RWPE2 (cell line): ENCODE measurements at regions not wholly inside any gene's neighbourhood (a gene's known extent, or its start where the extent isn't known, plus 50 kb on each side); places are given as distances from the start of the nearest gene placed in this dataset.
"Not testable (repeated sequence)": the region's sequence is repeated elsewhere in the genome, so short reads cannot be mapped to it uniquely, and the experiment has no call there.

Source experiments
- ATAC-seq: fragments of 200-7000 bp; cut with Tn5 transposase; 3 replicates; pipeline ENCODE4 v1.9.1; 2021; ENCODE audit warnings: low read depth
- DNase-seq: peaks from one replicate; pipeline ENCODE4 v3.0.0-alpha.2; 2020; ENCODE audit warnings: low spot score
- H3K27ac ChIP-seq: fragments of 450-650 bp; 2 replicates; pipeline ENCODE4 v1.5.1; 2017; ENCODE audit warnings: mild to moderate bottlenecking; ENCODE audit not compliant: poor library complexity, severe bottlenecking
- H3K27me3 ChIP-seq: fragments of 250-450 bp; sonication (Bioruptor Pico); 2 replicates; pipeline ENCODE4 v1.5.1; 2021; ENCODE audit warnings: mild to moderate bottlenecking, moderate library complexity; ENCODE audit not compliant: insufficient read depth, poor library complexity, severe bottlenecking
- H3K36me3 ChIP-seq: fragments of 250-450 bp; sonication (Bioruptor Pico); 2 replicates; pipeline ENCODE4 v1.5.1; 2020; ENCODE audit warnings: low read depth, mild to moderate bottlenecking, moderate library complexity
- H3K4me1 ChIP-seq: fragments of 250-450 bp; sonication (Bioruptor Pico); 2 replicates; pipeline ENCODE4 v1.5.1; 2021; ENCODE audit warnings: mild to moderate bottlenecking, moderate library complexity; ENCODE audit not compliant: insufficient read depth, poor library complexity, severe bottlenecking
- H3K4me3 ChIP-seq: fragments of 250-450 bp; sonication (Bioruptor Pico); 2 replicates; pipeline ENCODE4 v1.5.1; 2021; ENCODE audit warnings: mild to moderate bottlenecking, moderate library complexity; ENCODE audit not compliant: severe bottlenecking
- H3K9me3 ChIP-seq: fragments of 250-450 bp; sonication (Bioruptor Pico); 2 replicates; pipeline ENCODE4 v1.5.1; 2021; ENCODE audit warnings: mild to moderate bottlenecking, moderate library complexity; ENCODE audit not compliant: severe bottlenecking
- CTCF ChIP-seq: fragments of 450-650 bp; IDR thresholded peaks from one replicate; pipeline ENCODE4 v1.5.1; 2017; ENCODE audit warnings: mild to moderate bottlenecking, moderate library complexity; ENCODE audit not compliant: poor library complexity, severe bottlenecking

GRCh38 chr1:223023863-223024262, 119.2 kb downstream of the TLR5 start:
- Histone ChIP-seq H3K4me3 (no peak overlapping the region), H3K4me1 (no peaks in the 10 kb centered on the region), H3K36me3 (no peaks in the 10 kb centered on the region), H3K27me3 (no peaks in the 10 kb centered on the region), H3K9me3 (no peaks in the 10 kb centered on the region), H3K27ac (no peak overlapping the region)
- DNase-seq, result no peak
- ATAC-seq, result no peak
- TF ChIP-seq CTCF, result no peak

GRCh38 chr1:223024486-223024885, 118.6 kb downstream of the TLR5 start:
- DNase-seq, H3K36me3 ChIP-seq, H3K4me1 ChIP-seq, H3K27ac ChIP-seq, ATAC-seq, H3K27me3 ChIP-seq, H3K4me3 ChIP-seq, H3K9me3 ChIP-seq: not testable (repeated sequence)

- not testable (repeated sequence) for H3K27ac ChIP-seq, H3K9me3 ChIP-seq, ATAC-seq, DNase-seq, H3K27me3 ChIP-seq, H3K36me3 ChIP-seq, H3K4me1 ChIP-seq, H3K4me3 ChIP-seq
These were observed 117.8 kb downstream of the TLR5 start for GRCh38 chr1:223025190-223025734.

GRCh38 chr1:223026639-223027038, 116.4 kb downstream of the TLR5 start:
- DNase-seq, result not testable (repeated sequence)

GRCh38 chr1:223029985-223030769, 112.9 kb downstream of the TLR5 start:
- Histone ChIP-seq H3K4me1 (no peaks in the 10 kb centered on the region), H3K4me3 (no peak overlapping the region), H3K9me3 (no peaks in the 10 kb centered on the region), H3K27ac (no peak overlapping the region), H3K36me3 (no peaks in the 10 kb centered on the region), H3K27me3 (no peaks in the 10 kb centered on the region)
- no peak for TF ChIP-seq CTCF
- ATAC-seq (no peak), DNase-seq (no peak)

More at GRCh38 chr1:223026639-223027038, 116.4 kb downstream of the TLR5 start:
- H3K4me3 ChIP-seq, H3K4me1 ChIP-seq, H3K27me3 ChIP-seq, ATAC-seq, H3K36me3 ChIP-seq, H3K27ac ChIP-seq, H3K9me3 ChIP-seq: not testable (repeated sequence)

GRCh38 chr1:223030871-223031400, 112.1 kb downstream of the TLR5 start:
- ATAC-seq (no peak), DNase-seq (no peak)
- no peaks in the 10 kb centered on the region for H3K36me3 ChIP-seq
- no peaks in the 10 kb centered on the region for H3K9me3 ChIP-seq
- H3K4me1 ChIP-seq, result no peaks in the 10 kb centered on the region
- H3K27me3 ChIP-seq, result no peaks in the 10 kb centered on the region
- no peak overlapping the region for H3K27ac ChIP-seq
- TF ChIP-seq CTCF, result no peak
- H3K4me3 ChIP-seq, result no peak overlapping the region
